GM12878 (cell line): ENCODE measurements at regions not wholly inside any gene's neighbourhood (a gene's known extent, or its start where the extent isn't known, plus 50 kb on each side); places are given as distances from the start of the nearest gene placed in this dataset.

Experiments
- ATAC-seq: fragments of 200-7000 bp; cut with Tn5 transposase; 3 replicates; pipeline ENCODE4 v1.9.1; 2020; ENCODE audit warnings: mild to moderate bottlenecking, moderate library complexity
- BruUV-seq: library from RNA; stranded (reverse); fragments of 400-500 nt; replicated peaks from 2 replicates; lab custom pipeline; 2021; lab: Mats Ljungman, UMichigan
- CTCF ChIA-PET: fragments of 300-600 bp; sonication (Branson Sonifier 250); formaldehyde crosslinking; extraction: SDS; loops from one replicate; lab custom pipeline; 2021; ENCODE audit warnings: inconsistent platforms; lab: Yijun Ruan, JAX
- POLR2A ChIA-PET: fragments of 350-600 bp; formaldehyde crosslinking; extraction: SDS; loops from one replicate; lab custom pipeline; 2021; ENCODE audit warnings: inconsistent platforms; lab: Charles Lee
- RAD21 ChIA-PET: fragments of 300-600 bp; sonication (Branson Sonifier 250); formaldehyde crosslinking; loops from one replicate; lab custom pipeline; 2023; ENCODE audit warnings: antibody characterized with exemption; ENCODE audit not compliant: unreplicated experiment; lab: Charles Lee
- SMC1A ChIA-PET: fragments of 300-600 bp; sonication (Branson Sonifier 250); formaldehyde crosslinking; loops from one replicate; lab custom pipeline; 2023; ENCODE audit not compliant: unreplicated experiment, uncharacterized antibody; lab: Charles Lee
- DNase-seq: peaks from one replicate; pipeline ENCODE4 v3.0.0-alpha.2; 2011; ENCODE audit warnings: low read depth, low spot score
- FAIRE-seq: peaks from 3 replicates; lab custom pipeline; 2011; peaks lifted over from hg19 to GRCh38; lab: Jason Lieb, UNC
- H2AFZ ChIP-seq: 2 replicates; pipeline ENCODE4 v1.6.0; 2011; ENCODE audit warnings: low read depth, low read length, control low read depth; ENCODE audit not compliant: control insufficient read depth
- H3K27ac ChIP-seq: 2 replicates; pipeline ENCODE4 v1.5.1; 2011; ENCODE audit warnings: control low read depth; ENCODE audit not compliant: control insufficient read depth, insufficient read depth
- H3K27me3 ChIP-seq, 2 experiments: replicated peaks in 1 of 2; 2 replicates each; pipeline versions ENCODE4 v1.6.0 to v1.6.1; 2011; ENCODE audit warnings: low read length in 1 of 2; ENCODE audit not compliant: control insufficient read depth in 2 of 2, insufficient read depth in 2 of 2
- H3K36me3 ChIP-seq, 2 experiments: 2 replicates each; pipeline ENCODE4 v1.5.1; 2011; ENCODE audit warnings: low read length in 1 of 2; ENCODE audit not compliant: control insufficient read depth in 2 of 2, insufficient read depth in 2 of 2
- H3K4me1 ChIP-seq: 2 replicates; pipeline ENCODE4 v1.6.1; 2011; ENCODE audit warnings: mild to moderate bottlenecking, low read length, moderate library complexity, mixed read lengths; ENCODE audit not compliant: control insufficient read depth, insufficient read depth
- H3K4me2 ChIP-seq: 2 replicates; pipeline ENCODE4 v1.6.0; 2011; ENCODE audit warnings: control low read depth; ENCODE audit not compliant: control insufficient read depth, insufficient read depth
- H3K4me3 ChIP-seq: fragments of 200-600 bp; sonication (generic); 2 replicates; pipeline ENCODE4 v1.5.1; 2016
- H3K79me2 ChIP-seq: 2 replicates; pipeline ENCODE4 v1.6.0; 2011; ENCODE audit warnings: low read length; ENCODE audit not compliant: control insufficient read depth, insufficient read depth
- H3K9ac ChIP-seq: 2 replicates; pipeline ENCODE4 v1.8.0; 2011; ENCODE audit warnings: low read length, control low read depth, mixed read lengths; ENCODE audit not compliant: control insufficient read depth, insufficient read depth
- H3K9me3 ChIP-seq: replicated peaks from 3 replicates; pipeline ENCODE4 v1.5.1; 2011; ENCODE audit warnings: mild to moderate bottlenecking, low read length; ENCODE audit not compliant: control insufficient read depth, insufficient read depth
- H4K20me1 ChIP-seq: 2 replicates; pipeline ENCODE4 v1.6.0; 2011; ENCODE audit not compliant: control insufficient read depth, insufficient read depth
- BRCA1 ChIP-seq: IDR thresholded peaks from 2 replicates; pipeline ENCODE4 v1.6.1; 2011; ENCODE audit warnings: low read depth, low read length, improper control_type of control experiment
- CBX3 ChIP-seq: fragments of 200-600 bp; sonication (generic); IDR thresholded peaks from 2 replicates; pipeline ENCODE4 v1.6.1; 2016; ENCODE audit warnings: low read depth, borderline replicate concordance
- EP300 ChIP-seq, 2 experiments: fragments of 150-350 bp in 1 of 2; IDR thresholded peaks; 2 replicates each; pipeline ENCODE4 v1.6.1; 2011 to 2012; ENCODE audit warnings: low read depth in 2 of 2, low read length in 2 of 2, borderline replicate concordance in 1 of 2, improper control_type of control experiment in 1 of 2, inconsistent platforms in 1 of 2; ENCODE audit not compliant: control insufficient read depth in 1 of 2
- FOXK2 ChIP-seq: fragments of 450-650 bp; IDR thresholded peaks from 2 replicates; pipeline ENCODE4 v1.6.1; 2017; ENCODE audit warnings: mild to moderate bottlenecking, moderate library complexity
- HCFC1 ChIP-seq: fragments of 150-350 bp; IDR thresholded peaks from 2 replicates; pipeline ENCODE4 v1.6.1; 2014; ENCODE audit warnings: low read length
- JUND ChIP-seq: IDR thresholded peaks from 2 replicates; pipeline ENCODE4 v1.6.1; 2012; ENCODE audit warnings: low read depth, mild to moderate bottlenecking, low read length, improper control_type of control experiment, moderate library complexity
- KLF5 ChIP-seq: fragments of 450-650 bp; IDR thresholded peaks from 2 replicates; pipeline ENCODE4 v1.6.1; 2014; ENCODE audit warnings: mild to moderate bottlenecking; ENCODE audit not compliant: partially characterized antibody
- NFYB ChIP-seq: IDR thresholded peaks from 2 replicates; pipeline ENCODE4 v1.6.1; 2011; ENCODE audit warnings: low read depth, mild to moderate bottlenecking, low read length, improper control_type of control experiment, moderate library complexity; ENCODE audit not compliant: insufficient read depth
- REST ChIP-seq: IDR thresholded peaks from 2 replicates; pipeline ENCODE4 v1.6.1; 2012; ENCODE audit warnings: mild to moderate bottlenecking, low read depth, low read length
- WRNIP1 ChIP-seq: IDR thresholded peaks from 2 replicates; pipeline ENCODE4 v1.6.1; 2011; ENCODE audit warnings: low read depth, low read length, improper control_type of control experiment, borderline replicate concordance
- ZBED1 ChIP-seq: IDR thresholded peaks from 2 replicates; pipeline ENCODE4 v1.6.1; 2016; ENCODE audit warnings: borderline replicate concordance
- WGBS: methylation state at CpG from one replicate; pipeline ENCODE4 v1.1.6; 2016; ENCODE audit warnings: low lambda C conversion rate; ENCODE audit not compliant: insufficient replicate concordance, insufficient coverage; ENCODE audit errors: missing lambda C conversion rate; 5-methylcytosine and 5-hydroxymethylcytosine counted together
- in situ Hi-C: fragments of 300-500 bp; cut with MboI; formaldehyde crosslinking; loops from 9 replicates; pipeline ENCODE4 v1.14.3; 2018; ENCODE audit warnings: mixed read lengths
- intact Hi-C: fragments of 100-400 bp; cut with micrococcal nuclease; formaldehyde crosslinking; loops from one replicate; pipeline ENCODE4 v1.14.2; 2022; ENCODE audit not compliant: unreplicated experiment
- TF ChIP-seq, protein P1 (sequence below), 3 experiments: IDR thresholded peaks in 2 of 3; conservative IDR thresholded peaks in 1 of 3; 2 replicates each; pipeline ENCODE4 v1.5.1; 2011; ENCODE audit warnings: low read depth in 3 of 3, low read length in 3 of 3, mild to moderate bottlenecking in 3 of 3, control low read depth in 2 of 3, moderate library complexity in 2 of 3, inconsistent platforms in 1 of 3, mixed read lengths in 1 of 3; ENCODE audit not compliant: control insufficient read depth in 2 of 3, insufficient read depth in 1 of 3; ENCODE audit errors: extremely low read depth in 1 of 3
- TF ChIP-seq, protein P2 (sequence below): fragments of 450-650 bp; IDR thresholded peaks from 2 replicates; pipeline ENCODE4 v1.6.1; 2017; ENCODE audit warnings: mild to moderate bottlenecking

DNA sequence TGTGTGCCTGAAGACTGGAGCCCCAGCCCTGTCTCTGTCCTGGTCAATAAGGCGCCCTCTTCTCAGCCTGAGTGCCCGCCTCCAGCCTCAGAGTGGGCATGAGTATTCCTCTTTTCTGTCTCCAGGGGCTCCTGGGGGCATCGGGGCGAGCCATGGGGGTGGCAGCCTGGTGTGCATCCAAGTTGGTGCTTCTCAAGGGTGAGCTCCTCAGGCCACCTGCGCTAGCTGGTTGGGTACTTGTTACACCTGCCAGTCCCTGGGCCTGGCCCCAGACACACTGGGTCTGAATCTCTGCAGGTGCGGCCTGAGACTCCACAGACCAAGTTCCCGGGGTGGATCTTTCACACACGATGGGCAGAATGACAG, 168.6 kb upstream of the B3GAT1 start:
- no peaks in the 10 kb centered on the region for H3K9me3 ChIP-seq
- no peaks in the 10 kb centered on the region for H3K79me2 ChIP-seq
- intact Hi-C loops = no loop called here
- no peaks in the 10 kb centered on the region for H4K20me1 ChIP-seq
- CTCF ChIA-PET = interaction anchor here (0.8 kb wide), 1 partner anchor 12 kb away, joined by 4 read pairs; no protein-coding TSS in a partner anchor
- no peak overlapping the region for H3K9ac ChIP-seq
- H3K36me3 ChIP-seq = no peaks in the 10 kb centered on the region
- H3K4me3 ChIP-seq = no peak overlapping the region
- TF ChIP-seq FOXK2 (no peak), ZBED1 (no peak), BRCA1 (no peak), EP300 (IDR thresholded peaks at IDR 0.05; ENCODE audit: borderline replicate concordance in 1 of 2, control insufficient read depth in 1 of 2, low read depth in 2 of 2, low read length in 2 of 2) (no peak), KLF5 (no peak), CBX3 (no peak), WRNIP1 (no peak), REST (no peak), HCFC1 (no peak), NFYB (no peak), JUND (no peak)
- TF ChIP-seq, protein P1, sequence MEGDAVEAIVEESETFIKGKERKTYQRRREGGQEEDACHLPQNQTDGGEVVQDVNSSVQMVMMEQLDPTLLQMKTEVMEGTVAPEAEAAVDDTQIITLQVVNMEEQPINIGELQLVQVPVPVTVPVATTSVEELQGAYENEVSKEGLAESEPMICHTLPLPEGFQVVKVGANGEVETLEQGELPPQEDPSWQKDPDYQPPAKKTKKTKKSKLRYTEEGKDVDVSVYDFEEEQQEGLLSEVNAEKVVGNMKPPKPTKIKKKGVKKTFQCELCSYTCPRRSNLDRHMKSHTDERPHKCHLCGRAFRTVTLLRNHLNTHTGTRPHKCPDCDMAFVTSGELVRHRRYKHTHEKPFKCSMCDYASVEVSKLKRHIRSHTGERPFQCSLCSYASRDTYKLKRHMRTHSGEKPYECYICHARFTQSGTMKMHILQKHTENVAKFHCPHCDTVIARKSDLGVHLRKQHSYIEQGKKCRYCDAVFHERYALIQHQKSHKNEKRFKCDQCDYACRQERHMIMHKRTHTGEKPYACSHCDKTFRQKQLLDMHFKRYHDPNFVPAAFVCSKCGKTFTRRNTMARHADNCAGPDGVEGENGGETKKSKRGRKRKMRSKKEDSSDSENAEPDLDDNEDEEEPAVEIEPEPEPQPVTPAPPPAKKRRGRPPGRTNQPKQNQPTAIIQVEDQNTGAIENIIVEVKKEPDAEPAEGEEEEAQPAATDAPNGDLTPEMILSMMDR (IDR thresholded peaks at IDR 0.05 in 2 of 3, conservative IDR thresholded peaks at IDR 0.05 in 1 of 3; ENCODE audit: control insufficient read depth in 2 of 3, extremely low read depth in 1 of 3, insufficient read depth in 1 of 3, low read depth in 3 of 3, low read length in 3 of 3) = no peak
- TF ChIP-seq, protein P2, sequence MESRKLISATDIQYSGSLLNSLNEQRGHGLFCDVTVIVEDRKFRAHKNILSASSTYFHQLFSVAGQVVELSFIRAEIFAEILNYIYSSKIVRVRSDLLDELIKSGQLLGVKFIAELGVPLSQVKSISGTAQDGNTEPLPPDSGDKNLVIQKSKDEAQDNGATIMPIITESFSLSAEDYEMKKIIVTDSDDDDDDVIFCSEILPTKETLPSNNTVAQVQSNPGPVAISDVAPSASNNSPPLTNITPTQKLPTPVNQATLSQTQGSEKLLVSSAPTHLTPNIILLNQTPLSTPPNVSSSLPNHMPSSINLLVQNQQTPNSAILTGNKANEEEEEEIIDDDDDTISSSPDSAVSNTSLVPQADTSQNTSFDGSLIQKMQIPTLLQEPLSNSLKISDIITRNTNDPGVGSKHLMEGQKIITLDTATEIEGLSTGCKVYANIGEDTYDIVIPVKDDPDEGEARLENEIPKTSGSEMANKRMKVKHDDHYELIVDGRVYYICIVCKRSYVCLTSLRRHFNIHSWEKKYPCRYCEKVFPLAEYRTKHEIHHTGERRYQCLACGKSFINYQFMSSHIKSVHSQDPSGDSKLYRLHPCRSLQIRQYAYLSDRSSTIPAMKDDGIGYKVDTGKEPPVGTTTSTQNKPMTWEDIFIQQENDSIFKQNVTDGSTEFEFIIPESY = no peak
- no peak for ATAC-seq
- H3K27me3 ChIP-seq = peaks cover 0 to 2% of the 10 kb centered on the region in 2 experiments; a peak in 2 of 4 replicates
- POLR2A ChIA-PET = no interaction called here
- WGBS = 20% methylated on average over 8 of the region's 8 CpGs
- no TSS peak for BruUV-seq
- no peak for DNase-seq
- SMC1A ChIA-PET = no interaction called here
- FAIRE-seq = no peak
- RAD21 ChIA-PET = no interaction called here
- in situ Hi-C loops = no loop called here
- H2AFZ ChIP-seq = no peak overlapping the region
- H3K27ac ChIP-seq = no peak overlapping the region
- peaks cover 8% of the 10 kb centered on the region for H3K4me1 ChIP-seq
- no peak overlapping the region for H3K4me2 ChIP-seq
